ENCODE measurements at regions not wholly inside any gene's neighbourhood (a gene's known extent, or its start where the extent isn't known, plus 50 kb on each side); places are given as distances from the start of the nearest gene placed in this dataset.

GRCh38 chr3:1587426-1587825, 494.6 kb downstream of the CNTN6 start:
- no peak for DNase-seq (ENCODE audit: low spot score)
- Mint-ChIP-seq H3K4me3 (ENCODE audit: unreplicated experiment) (no peak overlapping the region), H3K27me3 (ENCODE audit: unreplicated experiment) (peaks cover 4% of the 10 kb centered on the region), H3K9me3 (ENCODE audit: unreplicated experiment) (peaks cover 25% of the 10 kb centered on the region), H3K27ac (ENCODE audit: unreplicated experiment) (no peak overlapping the region), H3K4me1 (ENCODE audit: unreplicated experiment) (no peaks in the 10 kb centered on the region), H3K36me3 (ENCODE audit: low read depth, unreplicated experiment) (no peaks in the 10 kb centered on the region)
- TF ChIP-seq CTCF (IDR thresholded peaks at IDR 0.05; ENCODE audit: unreplicated experiment): no peak

- no peak for TF ChIP-seq CTCF (IDR thresholded peaks at IDR 0.05; ENCODE audit: unreplicated experiment)
- Mint-ChIP-seq H3K9me3 (ENCODE audit: unreplicated experiment) (peaks cover 11% of the 10 kb centered on the region), H3K27ac (ENCODE audit: unreplicated experiment) (no peak overlapping the region), H3K4me1 (ENCODE audit: unreplicated experiment) (no peaks in the 10 kb centered on the region), H3K4me3 (ENCODE audit: unreplicated experiment) (no peak overlapping the region), H3K36me3 (ENCODE audit: low read depth, unreplicated experiment) (no peaks in the 10 kb centered on the region), H3K27me3 (ENCODE audit: unreplicated experiment) (no peaks in the 10 kb centered on the region)
- no peak for DNase-seq (ENCODE audit: low spot score)
These were observed 498.7 kb downstream of the CNTN6 start for GRCh38 chr3:1591327-1592028.

- Mint-ChIP-seq H3K9me3 (ENCODE audit: unreplicated experiment) (peaks cover 6% of the 10 kb centered on the region), H3K27me3 (ENCODE audit: unreplicated experiment) (no peaks in the 10 kb centered on the region), H3K36me3 (ENCODE audit: low read depth, unreplicated experiment) (no peaks in the 10 kb centered on the region), H3K27ac (ENCODE audit: unreplicated experiment) (no peak overlapping the region), H3K4me1 (ENCODE audit: unreplicated experiment) (no peaks in the 10 kb centered on the region), H3K4me3 (ENCODE audit: unreplicated experiment) (no peak overlapping the region)
- TF ChIP-seq CTCF (IDR thresholded peaks at IDR 0.05; ENCODE audit: unreplicated experiment): no peak
- DNase-seq (ENCODE audit: low spot score): no peak
These were observed 502.1 kb downstream of the CNTN6 start for GRCh38 chr3:1594940-1595339.

GRCh38 chr3:1600206-1600605, 498.5 kb upstream of the CNTN4 start:
- no peak overlapping the region for H3K4me3 Mint-ChIP-seq (ENCODE audit: unreplicated experiment)
- no peaks in the 10 kb centered on the region for H3K4me1 Mint-ChIP-seq (ENCODE audit: unreplicated experiment)
- TF ChIP-seq CTCF (IDR thresholded peaks at IDR 0.05; ENCODE audit: unreplicated experiment): no peak
- no peak for DNase-seq (ENCODE audit: low spot score)
- H3K9me3 Mint-ChIP-seq (ENCODE audit: unreplicated experiment): peaks cover 15% of the 10 kb centered on the region
- no peaks in the 10 kb centered on the region for H3K36me3 Mint-ChIP-seq (ENCODE audit: low read depth, unreplicated experiment)
- no peak overlapping the region for H3K27ac Mint-ChIP-seq (ENCODE audit: unreplicated experiment)
- no peaks in the 10 kb centered on the region for H3K27me3 Mint-ChIP-seq (ENCODE audit: unreplicated experiment)

- H3K36me3 Mint-ChIP-seq (ENCODE audit: low read depth, unreplicated experiment): no peaks in the 10 kb centered on the region
- no peaks in the 10 kb centered on the region for H3K27me3 Mint-ChIP-seq (ENCODE audit: unreplicated experiment)
- H3K9me3 Mint-ChIP-seq (ENCODE audit: unreplicated experiment): peaks cover 15% of the 10 kb centered on the region
These were observed 497.8 kb upstream of the CNTN4 start for GRCh38 chr3:1600700-1601418.

More at GRCh38 chr3:1600700-1601418, 497.8 kb upstream of the CNTN4 start:
- no peak overlapping the region for H3K27ac Mint-ChIP-seq (ENCODE audit: unreplicated experiment)
- DNase-seq (ENCODE audit: low spot score): no peak
- H3K4me1 Mint-ChIP-seq (ENCODE audit: unreplicated experiment): no peaks in the 10 kb centered on the region
- no peak overlapping the region for H3K4me3 Mint-ChIP-seq (ENCODE audit: unreplicated experiment)
- no peak for TF ChIP-seq CTCF (IDR thresholded peaks at IDR 0.05; ENCODE audit: unreplicated experiment)

Data from endothelial cell (in vitro differentiated cells).